ENCODE measurements at regions not wholly inside any gene's neighbourhood (a gene's known extent, or its start where the extent isn't known, plus 50 kb on each side); places are given as distances from the start of the nearest gene placed in this dataset.
"Not testable (repeated sequence)": the region's sequence is repeated elsewhere in the genome, so short reads cannot be mapped to it uniquely, and the experiment has no call there.

GRCh38 chr6:11404081-11404480 is 133.5 kb upstream of the TMEM170B start:
- DNase-seq, result no peak

- DNase-seq, result peak in 1 of 5 donors; percentile 27
Measured at GRCh38 chr6:11403035-11403601, 134.4 kb upstream of the TMEM170B start.

DNA sequence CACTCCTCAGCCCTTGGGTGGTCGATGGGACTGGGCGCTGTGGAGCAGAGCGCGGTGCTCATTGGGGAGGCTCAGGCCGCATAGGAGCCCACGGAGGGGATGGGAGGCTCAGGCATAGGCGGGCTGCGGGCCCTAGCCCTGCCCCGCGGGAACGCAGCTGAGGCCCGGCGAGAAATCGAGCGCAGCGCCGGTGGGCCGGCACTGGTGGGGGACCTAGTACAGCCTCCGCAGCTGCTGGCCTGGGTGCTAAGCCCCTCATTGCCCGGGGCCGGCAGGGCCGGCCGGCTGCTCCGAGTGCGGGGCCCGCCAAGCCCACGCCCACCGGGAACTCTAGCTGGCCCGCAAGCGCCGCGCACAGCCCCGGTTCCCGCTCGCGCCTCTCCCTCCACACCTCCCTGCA is 135.0 kb upstream of the TMEM170B start:
- not testable (repeated sequence) for DNase-seq

DNA sequence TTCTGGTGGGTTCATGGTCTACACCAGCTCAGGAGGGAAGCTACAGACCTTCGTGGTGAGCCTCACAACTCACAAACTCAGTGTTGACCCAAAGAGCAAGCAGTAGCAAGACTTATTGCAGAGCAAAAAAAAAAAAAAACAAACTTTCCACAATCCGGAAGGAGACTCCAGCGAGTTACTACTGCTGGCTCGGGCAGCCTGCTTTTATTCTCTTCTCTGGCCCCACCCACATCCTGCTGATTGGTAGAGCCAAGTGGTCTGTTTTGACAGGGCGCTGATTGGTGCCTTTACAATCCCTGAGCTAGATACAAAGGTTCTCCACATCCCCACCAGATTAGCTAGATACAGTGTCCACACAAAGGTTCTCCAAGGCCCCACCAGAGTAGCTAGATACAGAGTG is 135.6 kb upstream of the TMEM170B start:
- DNase-seq, result not testable (repeated sequence)

DNA sequence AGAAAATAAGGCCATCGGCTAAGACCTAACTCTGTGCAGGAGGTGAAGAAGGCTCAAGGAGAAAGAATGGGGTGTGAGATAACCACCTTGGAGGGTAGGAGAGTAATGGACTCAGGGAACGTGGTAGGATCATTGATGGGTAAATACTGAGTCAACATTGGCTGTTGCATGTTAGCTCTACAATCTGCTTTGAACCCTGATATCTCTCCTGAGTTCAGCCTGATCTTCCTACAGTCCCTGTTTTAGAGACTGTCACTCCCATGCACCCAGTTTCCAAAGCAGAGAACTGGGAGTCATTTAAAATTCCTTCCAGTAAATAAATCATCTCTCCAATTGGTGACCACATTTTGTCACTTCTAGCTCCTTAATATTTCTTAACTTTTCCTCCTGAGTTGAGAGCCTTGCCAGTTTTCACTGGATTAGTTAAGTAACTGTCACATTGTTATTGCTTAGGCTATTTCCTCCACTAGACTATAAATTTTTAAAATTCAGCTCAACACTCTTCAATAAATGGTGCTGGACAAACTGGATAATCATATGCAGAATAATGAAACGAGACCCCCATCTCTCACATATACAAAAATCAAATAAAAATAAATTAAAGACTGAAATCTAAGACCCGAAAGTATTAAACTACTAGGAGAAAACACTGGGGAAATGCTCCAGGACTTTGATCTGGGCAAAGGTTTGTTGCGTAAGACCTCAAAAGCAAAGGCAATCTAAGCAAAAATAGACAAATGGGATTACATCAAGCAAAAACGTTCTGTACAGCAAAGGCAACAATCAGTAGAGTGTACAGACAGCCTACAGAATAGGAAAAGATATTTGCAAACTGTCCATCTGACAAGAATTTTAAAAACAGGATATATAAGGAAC is 138.9 kb upstream of the TMEM170B start:
- DNase-seq, result no peak

DNA sequence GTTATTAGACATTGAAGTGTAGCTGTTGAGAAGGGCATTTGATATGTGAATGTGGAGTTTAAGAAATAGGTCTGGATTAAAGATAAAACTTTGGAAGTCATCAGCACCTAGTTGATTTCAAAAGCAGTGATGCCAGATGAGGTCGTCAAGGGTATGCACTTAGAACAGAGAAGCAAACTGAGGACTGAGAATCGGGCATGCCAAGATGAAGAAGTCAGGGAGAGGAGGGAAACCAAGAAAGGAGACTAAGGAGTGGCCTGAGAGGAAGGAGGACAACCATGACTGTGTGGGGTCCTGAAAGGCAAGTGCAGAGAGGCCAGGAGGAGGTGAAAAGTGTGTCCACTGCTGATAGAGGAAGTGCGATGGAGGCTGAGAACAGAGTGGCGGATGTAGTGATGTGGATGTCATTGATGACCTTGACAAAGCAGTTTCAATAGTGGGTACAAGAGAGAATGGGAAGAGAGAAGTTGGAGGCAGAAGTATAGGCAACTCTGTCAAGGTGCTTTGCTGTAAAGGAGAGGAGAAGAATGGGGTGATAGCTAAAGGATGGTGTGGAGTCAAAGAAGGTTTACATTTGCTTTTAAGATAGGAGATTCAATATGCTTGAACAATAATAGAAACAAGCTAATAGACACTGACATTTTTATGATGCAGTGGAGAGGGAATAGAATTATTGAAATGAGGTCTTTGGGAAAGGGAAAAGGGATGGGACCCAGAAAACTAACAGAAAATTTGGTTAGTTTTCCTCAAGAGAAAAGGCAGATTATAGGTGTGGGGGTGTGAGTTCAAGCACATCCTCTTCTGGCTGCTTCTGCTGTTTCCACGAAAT is 139.7 kb upstream of the TMEM170B start:
- DNase-seq, result no peak

DNA sequence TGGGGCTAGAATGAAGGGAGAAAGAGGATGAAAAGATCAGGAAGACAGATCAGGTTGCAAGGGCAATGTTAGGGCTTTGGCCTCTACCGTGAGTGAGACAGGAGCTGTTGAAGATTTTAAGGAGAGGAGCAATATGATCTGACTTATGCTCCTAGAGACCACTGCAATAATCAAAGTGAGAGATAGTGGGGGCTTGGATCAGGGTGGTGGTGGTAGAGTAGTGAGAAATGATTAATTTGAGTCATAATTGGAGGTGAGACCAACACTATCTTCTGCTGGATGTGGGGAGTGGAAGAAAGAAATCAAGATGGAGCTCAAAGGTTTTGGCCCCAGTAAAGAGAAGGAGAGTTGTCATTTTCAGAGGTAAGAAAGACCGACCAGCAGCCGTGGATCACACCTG is 140.7 kb upstream of the TMEM170B start:
- no peak for DNase-seq

DNA sequence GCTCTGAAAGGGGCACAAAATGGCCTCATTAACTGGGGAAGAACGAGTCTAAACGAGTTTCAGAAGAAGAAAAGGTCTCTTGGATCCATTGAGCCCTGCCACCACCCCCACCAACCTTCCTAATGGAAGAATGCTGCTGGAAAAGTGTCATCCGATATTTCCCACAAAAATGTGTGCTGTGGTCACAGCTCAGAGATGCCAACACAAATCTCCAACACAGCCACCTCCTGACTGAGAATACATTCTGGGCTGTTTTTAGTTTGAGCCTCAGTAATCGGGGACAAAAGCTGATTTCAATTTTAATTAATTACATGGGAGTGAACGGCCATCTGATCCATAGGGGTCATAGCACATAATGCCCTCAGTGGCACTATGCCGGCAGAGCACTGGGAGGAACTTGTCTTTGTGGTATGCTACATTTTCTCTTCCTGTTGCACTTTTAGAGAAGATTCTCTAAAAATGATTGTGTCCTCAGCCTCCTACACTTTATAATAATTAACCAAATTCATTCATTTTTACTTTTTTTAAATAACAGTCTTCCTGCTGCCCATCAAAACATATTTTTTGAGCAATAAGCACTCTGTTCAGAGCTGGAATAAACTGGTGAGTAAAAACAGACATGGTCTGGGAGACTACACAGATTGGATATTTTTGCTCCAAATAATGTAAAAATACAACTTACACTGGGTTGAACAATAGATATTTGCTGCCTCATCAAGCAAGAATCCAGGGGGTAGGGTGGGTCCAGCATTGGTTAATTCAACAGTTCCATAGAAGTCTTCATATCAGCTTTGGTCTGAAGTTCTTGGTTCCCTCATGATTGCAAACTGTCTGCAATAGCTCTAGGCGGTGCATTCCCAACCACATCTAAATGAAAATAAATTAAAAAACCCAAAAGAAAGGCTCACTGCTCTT is 143.6 kb upstream of the TMEM170B start:
- no peak for DNase-seq

DNA sequence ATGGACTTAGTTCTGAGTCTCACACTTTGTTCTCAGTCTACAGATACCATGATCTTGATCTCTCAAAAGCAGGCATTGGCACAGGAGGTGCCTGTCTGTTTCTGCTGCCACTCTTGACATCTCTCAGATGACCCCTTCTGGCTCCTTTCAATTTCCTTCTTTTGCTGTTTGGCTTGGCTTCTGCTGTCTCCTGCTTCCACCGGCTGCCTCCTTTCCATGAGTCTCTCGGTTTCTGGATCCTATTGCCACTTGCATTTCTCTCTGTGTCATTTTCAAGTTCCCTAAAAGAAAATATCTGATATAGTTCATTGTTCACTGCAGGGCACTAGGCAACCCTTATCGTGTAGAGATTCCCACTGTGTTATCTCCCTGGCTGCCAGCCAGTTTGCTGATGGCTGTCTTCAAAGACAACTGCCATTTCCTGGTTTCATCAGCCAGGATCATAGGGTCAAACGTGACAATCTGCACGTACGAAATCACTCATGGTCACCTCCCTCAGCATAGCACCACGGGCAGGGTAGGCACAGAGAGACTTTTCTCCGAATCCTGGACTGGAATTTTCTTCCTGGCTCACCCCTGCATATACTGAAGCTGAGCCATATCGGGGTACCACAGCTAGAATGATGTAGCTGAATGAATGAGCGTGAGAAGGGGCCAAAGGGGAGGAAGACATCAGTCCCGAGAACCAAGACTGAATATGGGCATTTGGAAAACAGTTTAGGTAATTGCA is 144.6 kb upstream of the TMEM170B start:
- DNase-seq, result no peak

DNA sequence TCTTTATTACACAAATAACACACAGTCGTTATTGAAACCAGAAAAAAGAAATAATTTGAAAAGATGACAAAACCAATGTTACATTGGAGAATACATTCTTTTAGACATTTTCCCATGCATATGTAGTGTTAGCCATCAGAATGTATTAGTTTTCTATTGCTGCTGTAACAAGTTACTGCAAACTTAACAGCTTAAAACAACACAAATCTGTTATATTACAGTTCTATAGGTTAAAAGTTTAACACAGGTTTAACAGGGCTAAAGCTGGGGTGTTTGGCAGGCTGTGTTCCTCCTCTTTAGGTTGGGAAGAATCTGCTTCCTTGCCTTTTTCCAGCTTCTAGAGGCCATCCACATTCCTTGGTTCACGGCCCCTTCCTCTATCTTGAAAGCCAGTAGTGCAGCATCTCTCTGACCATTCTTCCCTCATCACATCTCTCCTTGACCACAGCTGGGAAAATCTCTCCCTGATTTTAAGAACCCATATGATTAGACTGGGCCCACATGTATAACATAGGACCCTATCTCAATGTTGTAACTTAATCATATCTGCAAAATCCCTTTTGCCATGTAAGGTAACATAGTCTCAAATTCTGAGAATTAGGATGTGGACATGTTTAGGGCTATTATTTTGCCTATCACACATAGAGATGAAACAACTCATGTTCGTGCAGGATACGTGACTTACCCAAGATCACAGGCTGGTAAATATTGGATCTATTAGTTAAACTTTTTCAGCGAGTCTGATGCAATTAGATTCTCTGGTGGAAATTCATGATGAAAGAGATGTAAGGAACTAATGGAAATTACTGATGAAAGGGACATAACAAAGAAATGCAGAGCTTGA is 145.4 kb upstream of the TMEM170B start:
- DNase-seq, result no peak

DNA sequence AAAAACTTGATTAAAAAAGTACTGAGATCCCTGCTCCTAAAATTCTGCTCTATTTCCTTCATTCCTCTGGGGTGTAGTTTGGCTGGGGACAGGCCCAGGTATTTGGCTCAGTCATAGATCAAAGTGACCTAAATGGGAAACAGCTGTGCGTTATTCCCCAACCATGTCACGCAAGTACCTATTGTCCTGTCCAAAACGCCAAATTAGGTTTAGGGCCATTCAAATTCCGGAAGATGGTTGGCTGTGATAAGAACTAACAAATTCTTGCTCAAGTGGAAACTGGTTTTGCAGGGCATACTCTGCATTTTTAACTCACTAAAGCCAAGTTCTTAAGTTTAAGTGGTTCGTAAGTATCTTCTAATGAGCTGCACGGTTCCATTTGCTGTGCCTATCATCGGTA is 147.6 kb upstream of the TMEM170B start:
- no peak for DNase-seq

- DNase-seq, result no peak
Measured at GRCh38 chr6:11388983-11389944, 148.3 kb upstream of the TMEM170B start.

GRCh38 chr6:11387707-11388430 is 149.7 kb upstream of the TMEM170B start:
- DNase-seq, result no peak

GRCh38 chr6:11386726-11387125 is 150.8 kb upstream of the TMEM170B start:
- DNase-seq, result no peak

DNA sequence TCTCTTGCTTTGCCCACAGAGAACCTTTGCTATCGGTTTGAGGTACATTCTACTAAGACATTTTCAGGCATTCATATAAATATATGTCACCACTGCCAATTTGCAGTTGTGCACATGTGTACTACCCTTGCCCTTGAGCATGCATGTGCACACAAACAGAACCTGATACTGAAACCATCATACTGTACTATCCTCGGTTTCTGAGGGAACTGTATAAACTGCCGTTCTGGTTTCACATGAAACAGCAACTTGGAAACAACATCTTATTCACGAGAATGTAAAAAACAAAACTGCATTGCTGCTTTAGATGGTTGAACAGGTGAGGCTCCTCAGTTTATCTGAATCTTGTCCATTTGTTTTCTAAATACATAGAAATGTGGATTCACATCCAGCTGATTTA is 151.2 kb upstream of the TMEM170B start:
- peak in 1 of 5 donors; percentile 85 for DNase-seq

DNA sequence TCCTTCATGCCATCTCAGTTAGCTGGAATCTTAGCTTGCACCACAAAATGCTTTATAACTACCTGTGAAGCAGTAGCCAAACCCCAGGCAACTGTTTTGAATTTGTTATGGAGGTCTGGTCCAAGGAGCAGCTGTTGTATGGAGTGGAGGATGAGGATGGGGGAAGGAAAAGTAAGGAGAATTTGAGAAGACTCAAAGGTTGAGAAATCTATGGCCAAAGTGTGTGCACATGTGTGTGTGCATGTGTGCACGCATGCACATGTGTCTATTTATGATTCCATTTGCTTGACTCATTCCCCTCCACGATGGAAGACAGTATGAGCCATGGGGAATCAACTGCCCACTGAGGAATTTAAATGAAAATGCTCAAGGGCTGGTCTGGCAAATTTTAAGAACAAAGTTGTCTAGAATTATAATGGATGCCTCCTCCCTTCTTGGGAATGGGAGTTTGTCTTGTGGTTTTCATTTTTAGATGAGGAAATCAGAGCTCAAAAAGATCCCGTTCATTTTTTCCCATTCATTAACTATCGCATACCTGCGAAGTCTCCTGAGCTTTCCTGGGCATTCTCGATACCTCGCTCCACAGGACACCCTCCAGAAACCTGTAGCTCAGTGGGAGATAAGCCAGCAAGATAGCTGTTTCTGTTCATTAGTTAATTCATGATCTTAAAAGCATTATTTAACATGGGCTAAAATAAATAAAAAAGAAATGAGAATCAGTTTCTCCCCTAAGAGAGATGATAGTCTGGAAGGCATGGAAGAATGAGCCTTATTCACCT is 152.3 kb upstream of the NEDD9 start:
- no peak for DNase-seq

DNA sequence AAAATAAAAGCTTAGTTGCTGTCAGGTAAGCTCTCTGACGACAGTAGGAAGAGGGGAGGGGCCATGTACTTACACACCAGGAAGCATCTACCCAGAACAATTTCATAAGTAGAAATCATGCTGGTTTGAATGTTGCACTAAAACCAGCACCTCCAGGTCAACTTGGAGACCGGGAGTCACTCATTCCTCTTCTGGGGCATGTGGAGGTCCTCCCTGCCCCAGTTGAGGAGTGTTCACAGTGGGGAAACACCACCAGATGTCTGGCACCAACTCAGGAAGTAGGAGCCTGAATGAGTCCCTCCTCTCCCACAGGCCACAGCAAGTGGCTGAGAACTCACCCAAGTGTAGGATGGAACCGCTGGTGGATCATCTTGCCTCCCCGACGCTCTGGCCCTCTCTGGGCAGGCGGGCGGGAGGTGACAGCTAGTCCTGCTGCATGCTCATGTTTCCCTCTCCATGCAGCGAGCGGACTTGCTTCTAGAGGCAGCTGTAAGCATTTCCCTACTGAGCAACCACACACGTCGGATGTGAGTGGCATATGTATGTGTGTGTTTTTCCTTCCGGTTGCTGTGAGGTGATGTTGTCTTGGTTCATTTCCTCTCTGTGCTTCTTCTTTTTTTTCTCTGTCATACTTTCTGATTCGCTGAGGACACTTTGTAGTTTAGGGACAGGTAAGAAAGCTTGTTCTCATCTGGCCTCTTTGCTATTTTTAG is 149.5 kb upstream of the NEDD9 start:
- peak; percentile 39 to 93 (median 55) for DNase-seq
